IPS-15b (cell line): ENCODE measurements at regions not wholly inside any gene's neighbourhood (a gene's known extent, or its start where the extent isn't known, plus 50 kb on each side); places are given as distances from the start of the nearest gene placed in this dataset.

Experiments used
- H3K27me3 ChIP-seq: one replicate; pipeline ENCODE4 v1.6.1; 2013; ENCODE audit warnings: low read length; ENCODE audit not compliant: control insufficient read depth, insufficient read depth
- H3K36me3 ChIP-seq: one replicate; pipeline ENCODE4 v1.6.1; 2013; ENCODE audit warnings: low read length; ENCODE audit not compliant: control insufficient read depth, insufficient read depth
- H3K4me1 ChIP-seq: one replicate; pipeline ENCODE4 v1.6.1; 2013; ENCODE audit warnings: mild to moderate bottlenecking, low read length; ENCODE audit not compliant: control insufficient read depth, insufficient read depth
- H3K4me3 ChIP-seq: one replicate; pipeline ENCODE4 v1.5.1; 2013; ENCODE audit warnings: low read depth, low read length
- H3K9ac ChIP-seq: one replicate; pipeline ENCODE4 v1.6.1; 2013; ENCODE audit warnings: low read depth, mild to moderate bottlenecking, low read length
- H3K9me3 ChIP-seq: one replicate; pipeline ENCODE4 v1.6.1; 2013; ENCODE audit warnings: mild to moderate bottlenecking, low read length; ENCODE audit not compliant: control insufficient read depth, insufficient read depth

DNA sequence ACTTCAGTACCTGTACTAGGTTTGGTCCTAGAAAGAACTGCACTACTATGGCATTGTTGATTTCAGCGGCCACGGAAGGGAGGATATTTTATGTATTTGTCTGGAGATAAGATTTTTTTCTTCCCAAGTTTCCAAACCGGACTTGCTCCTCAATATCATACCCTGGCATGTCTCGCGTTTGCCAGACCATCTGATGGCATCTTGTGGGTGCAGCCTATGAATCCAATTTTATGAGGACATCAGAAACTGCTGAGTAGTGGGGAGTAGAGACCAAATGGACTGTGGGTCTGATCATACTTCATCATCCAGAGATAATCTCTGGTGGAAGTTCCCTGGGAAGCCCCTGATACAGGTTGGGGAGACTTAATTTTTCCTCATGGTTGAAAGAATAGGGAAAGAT is 716.1 kb upstream of the WWC1 start:
- H3K36me3 ChIP-seq: no peaks in the 10 kb centered on the region
- no peaks in the 10 kb centered on the region for H3K9me3 ChIP-seq
- no peak overlapping the region for H3K9ac ChIP-seq
- H3K27me3 ChIP-seq: peaks cover 17% of the 10 kb centered on the region
- peaks cover 19% of the 10 kb centered on the region for H3K4me1 ChIP-seq
- no peak overlapping the region for H3K4me3 ChIP-seq

DNA sequence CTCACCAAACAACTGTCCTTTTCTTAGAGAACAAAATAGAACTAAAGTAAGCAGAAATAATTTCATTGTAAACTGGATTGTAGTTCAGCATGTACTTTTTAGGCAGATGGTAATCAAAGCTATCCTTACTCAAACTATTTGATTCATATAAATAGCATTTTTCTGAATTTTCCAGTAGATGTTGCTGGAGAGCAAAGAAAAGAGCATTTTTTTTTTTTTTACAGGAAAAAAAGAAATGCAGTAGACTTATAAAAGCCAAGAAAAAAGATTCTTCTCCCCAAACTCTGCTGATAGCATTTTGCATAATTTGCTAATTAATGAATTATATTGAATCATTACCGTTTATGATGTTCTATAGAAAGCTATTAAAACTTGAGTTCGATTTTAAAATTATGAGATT is 715.3 kb upstream of the WWC1 start:
- H3K9ac ChIP-seq: no peak overlapping the region
- H3K36me3 ChIP-seq: no peaks in the 10 kb centered on the region
- H3K4me1 ChIP-seq: peaks cover 14% of the 10 kb centered on the region
- H3K4me3 ChIP-seq: no peak overlapping the region
- H3K9me3 ChIP-seq: no peaks in the 10 kb centered on the region
- H3K27me3 ChIP-seq: peaks cover 17% of the 10 kb centered on the region

GRCh38 chr5:167576897-167577296 is 714.5 kb upstream of the WWC1 start:
- Histone ChIP-seq H3K27me3 (peaks cover 17% of the 10 kb centered on the region), H3K9me3 (no peaks in the 10 kb centered on the region), H3K9ac (no peak overlapping the region), H3K36me3 (no peaks in the 10 kb centered on the region), H3K4me3 (no peak overlapping the region), H3K4me1 (peaks cover 12% of the 10 kb centered on the region)

DNA sequence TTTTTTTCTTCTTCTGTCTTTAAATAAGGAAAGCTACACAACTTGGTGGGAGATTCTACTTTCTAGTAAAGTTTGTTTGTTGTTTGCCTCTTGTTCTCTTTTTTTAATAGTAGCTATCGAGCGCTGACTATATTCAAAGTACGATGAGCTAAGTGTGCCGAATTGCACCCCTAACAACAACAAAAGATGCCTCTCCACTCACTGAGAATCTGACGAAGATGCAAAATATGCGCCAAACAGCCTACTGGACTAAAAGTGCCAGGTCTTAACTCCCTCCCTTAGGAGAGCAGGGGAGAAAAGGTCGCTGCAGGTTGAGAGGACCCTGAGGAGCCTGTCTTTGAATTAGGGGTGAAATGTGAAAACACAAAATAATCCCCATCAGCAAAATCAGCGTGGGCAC is 713.8 kb upstream of the WWC1 start:
- H3K27me3 ChIP-seq: peaks cover 17% of the 10 kb centered on the region
- no peak overlapping the region for H3K9ac ChIP-seq
- no peaks in the 10 kb centered on the region for H3K9me3 ChIP-seq
- no peak overlapping the region for H3K4me3 ChIP-seq
- H3K4me1 ChIP-seq: peaks cover 7% of the 10 kb centered on the region
- no peaks in the 10 kb centered on the region for H3K36me3 ChIP-seq

DNA sequence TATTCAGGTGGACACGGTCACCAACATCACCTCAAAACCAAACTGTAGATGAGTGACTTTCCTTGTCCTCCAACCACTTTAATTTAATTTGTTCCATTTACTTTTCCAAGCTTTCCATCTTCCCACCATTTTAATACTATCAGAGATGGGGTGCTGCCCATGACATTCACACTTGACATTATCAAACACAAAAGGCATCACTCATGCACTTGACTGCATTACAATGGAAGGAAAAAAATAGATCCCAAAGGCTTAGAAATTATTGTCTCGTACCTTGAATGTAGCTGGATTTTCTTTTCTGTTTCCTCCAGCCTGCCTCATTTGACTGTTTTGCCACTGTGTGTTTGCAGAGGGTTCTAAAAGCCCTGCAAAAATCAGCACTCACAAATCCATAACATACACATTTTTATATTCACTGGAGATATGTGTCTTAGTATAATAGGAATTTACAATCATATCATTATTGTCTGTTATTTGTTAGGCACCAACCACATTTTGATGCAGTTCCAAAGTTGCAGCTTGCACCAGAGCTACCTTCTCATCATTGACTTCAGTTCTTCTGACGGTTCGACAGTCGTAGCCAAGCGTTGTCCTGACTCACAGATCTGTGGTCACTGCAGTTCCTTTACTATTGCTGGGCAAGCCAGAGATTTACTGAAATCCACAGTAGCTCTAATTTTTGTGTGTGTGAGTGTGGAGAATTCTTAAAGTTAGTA is 712.3 kb upstream of the WWC1 start:
- H3K27me3 ChIP-seq: peaks cover 17% of the 10 kb centered on the region
- no peaks in the 10 kb centered on the region for H3K9me3 ChIP-seq
- H3K4me1 ChIP-seq: peaks cover 4% of the 10 kb centered on the region
- H3K4me3 ChIP-seq: no peak overlapping the region
- no peak overlapping the region for H3K9ac ChIP-seq
- H3K36me3 ChIP-seq: no peaks in the 10 kb centered on the region

GRCh38 chr5:167579693-167580055 is 711.8 kb upstream of the WWC1 start:
- H3K4me3 ChIP-seq: no peak overlapping the region
- H3K36me3 ChIP-seq: no peaks in the 10 kb centered on the region
- H3K27me3 ChIP-seq: peaks cover 13% of the 10 kb centered on the region
- no peaks in the 10 kb centered on the region for H3K9me3 ChIP-seq
- H3K9ac ChIP-seq: no peak overlapping the region
- peaks cover 4% of the 10 kb centered on the region for H3K4me1 ChIP-seq

GRCh38 chr5:167580608-167581007 is 710.8 kb upstream of the WWC1 start:
- Histone ChIP-seq H3K4me3 (no peak overlapping the region), H3K9me3 (no peaks in the 10 kb centered on the region), H3K36me3 (no peaks in the 10 kb centered on the region), H3K9ac (no peak overlapping the region), H3K4me1 (peaks cover 4% of the 10 kb centered on the region), H3K27me3 (peaks cover 4% of the 10 kb centered on the region)

GRCh38 chr5:167582283-167582682 is 709.2 kb upstream of the WWC1 start:
- H3K9me3 ChIP-seq: no peaks in the 10 kb centered on the region
- H3K9ac ChIP-seq: no peak overlapping the region
- H3K4me1 ChIP-seq: peaks cover under 1% of the 10 kb centered on the region
- no peaks in the 10 kb centered on the region for H3K36me3 ChIP-seq
- no peaks in the 10 kb centered on the region for H3K27me3 ChIP-seq
- no peak overlapping the region for H3K4me3 ChIP-seq

DNA sequence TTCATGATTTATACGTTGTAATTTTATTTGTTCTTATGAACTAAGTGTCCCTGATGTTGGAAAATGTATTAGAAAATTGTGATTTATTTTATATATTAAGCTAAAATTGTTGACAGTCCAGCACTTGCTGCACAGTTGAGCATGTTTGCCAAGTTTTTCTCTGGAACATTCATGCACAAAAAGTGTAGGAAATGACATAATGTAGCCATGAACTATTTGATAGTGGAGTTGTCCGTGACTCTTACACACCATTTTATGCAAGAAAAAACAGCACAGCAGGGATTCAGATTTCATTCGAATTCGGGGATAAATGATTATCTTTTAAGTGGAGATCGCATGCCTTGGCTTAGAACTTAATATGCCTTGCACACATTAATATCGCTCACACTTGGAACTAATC is 708.6 kb upstream of the WWC1 start:
- Histone ChIP-seq H3K4me1 (no peaks in the 10 kb centered on the region), H3K9ac (no peak overlapping the region), H3K27me3 (no peaks in the 10 kb centered on the region), H3K36me3 (no peaks in the 10 kb centered on the region), H3K4me3 (no peak overlapping the region), H3K9me3 (no peaks in the 10 kb centered on the region)

DNA sequence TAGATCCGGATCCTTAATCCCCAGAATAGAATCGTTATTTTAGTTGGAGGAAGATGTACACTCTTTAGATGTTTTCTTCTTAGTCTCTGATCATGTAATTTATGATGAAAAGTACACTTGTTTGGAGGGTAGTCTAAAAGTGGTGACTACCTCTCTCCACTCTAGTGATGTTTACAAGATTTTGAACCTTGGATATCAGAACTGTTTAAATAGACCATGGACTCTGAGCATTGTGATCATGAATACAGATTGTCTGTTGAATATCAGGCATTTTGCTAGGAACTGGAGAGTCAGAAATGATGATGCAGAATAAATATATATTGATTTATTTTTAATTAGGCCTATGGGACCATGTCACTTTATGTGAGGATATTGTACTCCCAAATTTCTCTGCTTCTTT is 706.3 kb upstream of the WWC1 start:
- H3K9me3 ChIP-seq: no peaks in the 10 kb centered on the region
- H3K4me1 ChIP-seq: no peaks in the 10 kb centered on the region
- no peak overlapping the region for H3K4me3 ChIP-seq
- no peaks in the 10 kb centered on the region for H3K36me3 ChIP-seq
- H3K27me3 ChIP-seq: no peaks in the 10 kb centered on the region
- no peak overlapping the region for H3K9ac ChIP-seq

DNA sequence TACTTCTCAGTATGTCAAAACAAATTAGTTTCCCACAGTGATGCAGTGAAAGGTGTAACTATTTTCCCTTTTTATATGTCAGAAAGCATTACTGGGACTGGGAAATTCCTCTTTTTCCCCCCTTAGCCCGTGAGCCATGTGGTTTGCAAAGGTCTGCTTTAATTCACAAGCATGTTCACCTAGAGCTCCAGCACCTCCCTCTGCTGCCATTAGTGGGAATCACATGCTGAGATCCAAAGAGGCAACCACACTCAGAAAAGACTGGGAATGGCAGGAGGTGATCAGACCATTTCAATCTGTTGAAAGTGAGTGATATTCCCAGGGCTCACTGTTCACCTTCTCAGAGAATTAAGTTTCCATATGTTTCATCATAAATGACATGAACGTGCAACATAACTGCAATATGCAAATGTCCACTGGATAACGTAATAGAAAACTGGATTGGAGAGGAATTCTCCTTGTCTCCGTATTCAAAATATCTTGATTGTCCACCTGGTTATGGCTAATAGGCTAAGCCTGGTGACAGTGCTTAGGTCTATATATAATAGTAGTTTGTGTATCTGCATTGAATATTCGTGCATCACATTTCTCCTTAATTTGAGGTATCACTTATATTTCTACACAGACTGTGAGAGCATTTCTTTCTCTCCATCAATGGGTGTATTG is 703.5 kb upstream of the WWC1 start:
- Histone ChIP-seq H3K4me3 (no peak overlapping the region), H3K9me3 (no peaks in the 10 kb centered on the region), H3K36me3 (no peaks in the 10 kb centered on the region), H3K27me3 (no peaks in the 10 kb centered on the region), H3K4me1 (no peaks in the 10 kb centered on the region), H3K9ac (no peak overlapping the region)

- Histone ChIP-seq H3K4me3 (no peak overlapping the region), H3K27me3 (no peaks in the 10 kb centered on the region), H3K9ac (no peak overlapping the region), H3K4me1 (no peaks in the 10 kb centered on the region), H3K36me3 (no peaks in the 10 kb centered on the region), H3K9me3 (no peaks in the 10 kb centered on the region)
Observed at GRCh38 chr5:167592114-167592513, 699.3 kb upstream of the WWC1 start.
